Omental fat pad (tissue), 3 donors: ENCODE measurements at regions not wholly inside any gene's neighbourhood (a gene's known extent, or its start where the extent isn't known, plus 50 kb on each side); places are given as distances from the start of the nearest gene placed in this dataset.

Experiments used
- ATAC-seq: fragments of 150-250 bp; one replicate; pipeline ENCODE4 v1.9.1; 2016; ENCODE audit warnings: mild to moderate bottlenecking, moderate library complexity; ENCODE audit not compliant: low FRiP score
- DNase-seq: peaks from one replicate; pipeline ENCODE4 v3.0.0-alpha.2; 2019; ENCODE audit warnings: low spot score
- TF ChIP-seq, protein P1 (sequence below), 3 donors: fragments of 450-650 bp; IDR thresholded peaks; one replicate each; pipeline ENCODE4 v1.5.1; 2016 to 2017; ENCODE audit warnings: antibody characterized with exemption in 3 of 3, mild to moderate bottlenecking in 3 of 3, moderate library complexity in 2 of 3

DNA sequence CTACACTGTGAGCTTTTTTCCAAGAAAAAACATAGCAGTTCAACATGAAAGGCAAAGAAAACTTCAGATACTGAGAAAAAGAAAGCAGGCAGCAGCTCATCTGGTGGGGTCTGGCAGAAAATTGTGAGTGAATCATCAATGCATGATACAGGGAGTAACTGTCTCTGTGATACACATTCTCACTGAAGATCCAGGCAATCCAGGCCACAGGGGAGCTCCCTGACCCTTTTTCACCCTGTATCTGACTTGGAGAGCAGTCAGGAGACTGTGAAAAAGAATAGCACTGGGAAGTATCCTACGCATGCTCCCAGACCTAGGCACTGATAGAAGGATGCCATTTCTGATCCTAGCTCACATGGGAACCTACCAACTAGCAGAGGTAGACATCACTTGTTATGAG, 269.8 kb downstream of the MBNL1 start:
- DNase-seq (no peak), ATAC-seq (no peak)
- TF ChIP-seq, protein P1, sequence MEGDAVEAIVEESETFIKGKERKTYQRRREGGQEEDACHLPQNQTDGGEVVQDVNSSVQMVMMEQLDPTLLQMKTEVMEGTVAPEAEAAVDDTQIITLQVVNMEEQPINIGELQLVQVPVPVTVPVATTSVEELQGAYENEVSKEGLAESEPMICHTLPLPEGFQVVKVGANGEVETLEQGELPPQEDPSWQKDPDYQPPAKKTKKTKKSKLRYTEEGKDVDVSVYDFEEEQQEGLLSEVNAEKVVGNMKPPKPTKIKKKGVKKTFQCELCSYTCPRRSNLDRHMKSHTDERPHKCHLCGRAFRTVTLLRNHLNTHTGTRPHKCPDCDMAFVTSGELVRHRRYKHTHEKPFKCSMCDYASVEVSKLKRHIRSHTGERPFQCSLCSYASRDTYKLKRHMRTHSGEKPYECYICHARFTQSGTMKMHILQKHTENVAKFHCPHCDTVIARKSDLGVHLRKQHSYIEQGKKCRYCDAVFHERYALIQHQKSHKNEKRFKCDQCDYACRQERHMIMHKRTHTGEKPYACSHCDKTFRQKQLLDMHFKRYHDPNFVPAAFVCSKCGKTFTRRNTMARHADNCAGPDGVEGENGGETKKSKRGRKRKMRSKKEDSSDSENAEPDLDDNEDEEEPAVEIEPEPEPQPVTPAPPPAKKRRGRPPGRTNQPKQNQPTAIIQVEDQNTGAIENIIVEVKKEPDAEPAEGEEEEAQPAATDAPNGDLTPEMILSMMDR (IDR thresholded peaks at IDR 0.05), result no peak

DNA sequence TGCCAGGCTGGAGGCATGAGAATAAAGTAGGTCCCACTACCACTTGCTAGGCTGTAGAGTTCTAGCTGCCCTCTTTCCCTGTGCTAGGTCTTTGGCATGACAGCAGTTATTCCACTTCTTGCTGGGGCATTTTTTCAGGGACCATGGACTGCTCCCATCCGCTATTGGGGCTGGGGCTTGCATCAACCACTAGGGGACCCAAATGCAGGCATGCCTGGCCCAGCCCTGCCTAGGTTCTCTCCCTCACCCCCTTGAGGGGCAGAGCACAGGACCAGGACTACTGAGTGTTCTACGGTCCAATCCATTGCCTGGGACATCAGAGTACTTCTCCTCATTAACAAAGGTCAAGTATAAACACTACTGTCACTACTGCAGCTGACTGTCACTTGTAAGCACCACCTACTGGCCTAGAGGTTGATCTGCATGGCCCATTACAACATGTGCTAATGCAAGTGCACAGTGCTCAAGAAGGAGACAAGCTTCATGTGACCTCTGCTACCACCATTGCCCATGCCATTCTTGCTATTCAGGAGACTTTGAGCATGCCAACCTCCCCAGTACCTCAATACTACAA, 270.5 kb downstream of the MBNL1 start:
- TF ChIP-seq, protein P1 (IDR thresholded peaks at IDR 0.05), result no peak
- DNase-seq, result no peak
- no peak for ATAC-seq

DNA sequence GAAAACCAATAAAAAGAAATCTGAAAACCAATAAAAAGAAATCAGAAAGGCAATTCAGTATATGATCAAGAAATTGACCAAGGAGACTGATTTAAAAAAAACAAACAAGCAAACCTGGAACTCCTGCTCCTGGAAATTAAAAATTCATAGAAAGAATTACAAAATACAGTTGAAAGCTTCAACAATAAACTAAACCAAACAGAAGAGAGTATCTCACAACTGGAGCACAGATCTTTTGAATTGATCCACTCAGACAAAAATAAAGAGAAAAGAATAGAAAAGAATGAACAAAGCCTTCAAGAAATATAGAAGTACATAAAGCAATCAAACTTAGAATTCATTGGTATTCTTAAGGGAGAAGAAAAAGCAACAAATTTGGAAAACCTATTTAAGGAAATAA, 271.4 kb downstream of the MBNL1 start:
- DNase-seq (no peak), ATAC-seq (no peak)
- TF ChIP-seq, protein P1 (IDR thresholded peaks at IDR 0.05), result no peak

DNA sequence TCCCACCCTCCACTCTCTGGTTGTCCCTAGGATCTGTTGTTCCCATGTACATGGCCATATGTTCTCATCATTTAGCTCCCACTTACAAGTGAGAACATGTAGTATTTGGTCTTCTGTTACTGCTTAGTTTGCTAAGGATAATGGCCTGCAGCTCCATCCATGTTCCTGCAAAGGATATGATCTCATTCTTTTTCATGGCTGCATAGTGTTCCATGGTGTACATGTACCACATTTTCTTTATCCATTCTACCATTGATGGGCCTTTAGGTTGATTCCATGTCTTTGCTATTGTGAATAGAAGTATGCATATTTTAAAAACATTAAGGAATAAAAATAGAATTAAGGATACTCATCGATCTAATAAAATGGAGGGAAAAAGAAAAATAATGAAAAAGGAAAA, 278.4 kb downstream of the MBNL1 start:
- no peak for ATAC-seq
- no peak for DNase-seq
- TF ChIP-seq, protein P1 (IDR thresholded peaks at IDR 0.05), result no peak

DNA sequence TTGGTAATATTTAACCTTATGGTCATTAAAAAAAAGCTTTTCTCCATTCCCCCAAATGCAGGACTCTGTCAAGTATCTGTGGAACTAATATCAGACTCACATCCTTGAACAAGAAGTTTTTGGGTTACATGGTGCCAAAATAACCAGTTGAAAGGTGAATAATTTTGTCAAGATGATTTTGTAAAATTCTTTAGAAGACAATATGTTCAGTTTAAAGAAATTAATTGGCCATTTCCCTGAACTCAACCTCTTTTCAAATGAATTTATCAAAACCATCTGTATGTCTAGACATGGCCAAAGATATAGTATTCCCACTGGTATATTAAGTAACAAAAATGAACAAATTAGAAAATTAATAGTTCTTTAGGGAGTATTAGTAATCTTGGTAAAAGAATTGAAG, 280.5 kb downstream of the MBNL1 start:
- DNase-seq (no peak), ATAC-seq (no peak)
- TF ChIP-seq, protein P1 (IDR thresholded peaks at IDR 0.05), result no peak

DNA sequence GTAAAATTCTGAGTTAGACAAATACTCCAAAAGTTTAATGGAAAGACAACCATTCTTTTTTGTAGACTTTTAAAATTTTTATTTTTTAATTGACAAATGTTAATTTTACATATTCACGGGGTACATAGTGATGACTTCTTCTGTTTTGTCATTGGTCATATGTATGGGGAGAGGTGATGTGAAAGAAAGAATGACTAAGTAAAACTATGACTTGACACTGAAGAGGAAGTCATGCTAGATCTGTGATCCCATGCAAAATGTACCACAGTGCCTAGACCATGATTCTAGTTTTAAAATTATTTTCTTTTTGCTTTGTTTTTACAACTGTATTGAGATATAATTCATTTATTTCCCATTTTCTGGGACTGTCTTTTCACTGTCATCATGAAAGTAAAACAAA, 281.6 kb downstream of the MBNL1 start:
- DNase-seq, result no peak
- TF ChIP-seq, protein P1 (IDR thresholded peaks at IDR 0.05), result no peak
- ATAC-seq, result no peak

DNA sequence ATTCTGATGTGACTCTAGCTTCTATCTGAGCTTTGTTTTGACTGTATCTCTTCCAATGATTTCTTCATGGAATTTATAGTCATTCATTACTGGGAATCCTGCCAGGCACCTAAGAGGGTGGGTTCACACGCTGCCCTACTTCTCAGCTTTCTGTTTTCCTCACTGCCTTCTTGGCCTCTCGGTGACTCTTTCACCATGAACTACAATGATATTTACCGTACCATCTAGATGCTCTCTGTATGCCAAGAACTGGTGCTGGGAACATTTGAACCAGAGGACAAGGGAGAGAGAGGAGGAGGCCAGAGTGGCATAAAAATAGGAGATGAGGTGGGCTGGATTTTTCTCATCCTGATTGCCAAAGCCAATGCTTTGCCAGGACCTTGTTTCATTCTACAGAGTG, 280.0 kb upstream of the P2RY1 start:
- TF ChIP-seq, protein P1 (IDR thresholded peaks at IDR 0.05), result no peak
- DNase-seq, result no peak
- no peak for ATAC-seq
